WTC11 (cell line): ENCODE measurements at regions not wholly inside any gene's neighbourhood (a gene's known extent, or its start where the extent isn't known, plus 50 kb on each side); places are given as distances from the start of the nearest gene placed in this dataset.

ENCODE experiments used
- IRF2 ChIP-seq: sonication (generic); formaldehyde crosslinking; IDR thresholded peaks from 2 replicates; pipeline ENCODE4 v1.8.0; 2022; ENCODE audit warnings: low read depth, missing genetic modification reagents, borderline replicate concordance
- TF ChIP-seq, protein P1 (sequence below): fragments of 200-600 bp; IDR thresholded peaks from 2 replicates; pipeline ENCODE4 v1.8.0; 2022; ENCODE audit warnings: antibody characterized with exemption
- TF ChIP-seq, protein P2 (sequence below): sonication (generic); formaldehyde crosslinking; IDR thresholded peaks from 2 replicates; pipeline ENCODE4 v1.8.1; 2022; ENCODE audit warnings: low read depth, missing genetic modification reagents, borderline replicate concordance

DNA sequence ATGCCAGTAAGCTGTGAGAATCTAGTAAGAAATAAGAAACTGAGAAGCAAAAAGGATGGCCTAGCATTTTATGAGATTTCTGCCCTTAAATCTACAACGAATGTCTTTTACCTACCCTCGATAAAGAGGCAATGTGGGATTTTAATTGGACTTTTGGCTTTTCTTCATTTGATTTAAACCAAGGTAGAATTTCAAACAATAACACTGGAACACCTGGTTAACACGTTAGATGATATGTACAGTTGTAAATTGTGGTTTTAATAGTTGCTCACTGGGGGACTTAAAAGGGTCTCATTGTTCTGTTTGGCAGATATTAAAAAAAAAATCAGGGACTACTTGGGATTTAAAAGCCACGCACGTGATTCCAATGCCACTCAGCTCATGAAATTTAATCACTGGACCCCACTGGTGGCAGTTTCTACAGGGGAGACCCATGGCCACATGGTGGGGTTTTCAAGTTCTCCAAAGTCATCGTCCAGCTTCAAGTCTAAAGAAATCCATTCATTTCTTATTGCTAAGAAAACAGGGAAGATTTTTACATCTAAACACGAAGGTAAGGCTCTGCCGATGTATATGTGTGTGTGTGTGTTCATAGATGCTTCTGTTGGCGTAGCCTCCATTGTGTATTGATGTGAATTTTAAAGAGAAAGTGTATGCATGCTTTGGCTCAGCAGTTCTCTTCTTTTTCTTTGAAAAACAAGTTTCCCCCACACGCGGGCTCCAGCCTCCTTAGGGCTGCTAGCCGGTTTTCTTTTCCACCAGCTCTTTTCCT lies 588.6 kb upstream of the MKI67 start:
- TF ChIP-seq, protein P1, sequence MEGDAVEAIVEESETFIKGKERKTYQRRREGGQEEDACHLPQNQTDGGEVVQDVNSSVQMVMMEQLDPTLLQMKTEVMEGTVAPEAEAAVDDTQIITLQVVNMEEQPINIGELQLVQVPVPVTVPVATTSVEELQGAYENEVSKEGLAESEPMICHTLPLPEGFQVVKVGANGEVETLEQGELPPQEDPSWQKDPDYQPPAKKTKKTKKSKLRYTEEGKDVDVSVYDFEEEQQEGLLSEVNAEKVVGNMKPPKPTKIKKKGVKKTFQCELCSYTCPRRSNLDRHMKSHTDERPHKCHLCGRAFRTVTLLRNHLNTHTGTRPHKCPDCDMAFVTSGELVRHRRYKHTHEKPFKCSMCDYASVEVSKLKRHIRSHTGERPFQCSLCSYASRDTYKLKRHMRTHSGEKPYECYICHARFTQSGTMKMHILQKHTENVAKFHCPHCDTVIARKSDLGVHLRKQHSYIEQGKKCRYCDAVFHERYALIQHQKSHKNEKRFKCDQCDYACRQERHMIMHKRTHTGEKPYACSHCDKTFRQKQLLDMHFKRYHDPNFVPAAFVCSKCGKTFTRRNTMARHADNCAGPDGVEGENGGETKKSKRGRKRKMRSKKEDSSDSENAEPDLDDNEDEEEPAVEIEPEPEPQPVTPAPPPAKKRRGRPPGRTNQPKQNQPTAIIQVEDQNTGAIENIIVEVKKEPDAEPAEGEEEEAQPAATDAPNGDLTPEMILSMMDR = no peak
- TF ChIP-seq, protein P2, sequence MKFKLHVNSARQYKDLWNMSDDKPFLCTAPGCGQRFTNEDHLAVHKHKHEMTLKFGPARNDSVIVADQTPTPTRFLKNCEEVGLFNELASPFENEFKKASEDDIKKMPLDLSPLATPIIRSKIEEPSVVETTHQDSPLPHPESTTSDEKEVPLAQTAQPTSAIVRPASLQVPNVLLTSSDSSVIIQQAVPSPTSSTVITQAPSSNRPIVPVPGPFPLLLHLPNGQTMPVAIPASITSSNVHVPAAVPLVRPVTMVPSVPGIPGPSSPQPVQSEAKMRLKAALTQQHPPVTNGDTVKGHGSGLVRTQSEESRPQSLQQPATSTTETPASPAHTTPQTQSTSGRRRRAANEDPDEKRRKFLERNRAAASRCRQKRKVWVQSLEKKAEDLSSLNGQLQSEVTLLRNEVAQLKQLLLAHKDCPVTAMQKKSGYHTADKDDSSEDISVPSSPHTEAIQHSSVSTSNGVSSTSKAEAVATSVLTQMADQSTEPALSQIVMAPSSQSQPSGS (CRISPR knock-in tag) = no peak
- TF ChIP-seq IRF2 (CRISPR knock-in tag) = no peak
